Loucy (cell line): ENCODE measurements at regions not wholly inside any gene's neighbourhood (a gene's known extent, or its start where the extent isn't known, plus 50 kb on each side); places are given as distances from the start of the nearest gene placed in this dataset.

ENCODE experiments used
- H2AFZ ChIP-seq: fragments of 200-600 bp; sonication (generic); 2 replicates; pipeline ENCODE4 v1.6.0; 2016; ENCODE audit warnings: antibody characterized with exemption, mild to moderate bottlenecking, low read length, moderate library complexity
- H3F3A ChIP-seq: fragments of 200-600 bp; 2 replicates; pipeline ENCODE4 v1.6.0; 2016; ENCODE audit warnings: antibody characterized with exemption, low read depth, mild to moderate bottlenecking
- H3K27me3 ChIP-seq: fragments of 200-600 bp; sonication (generic); 2 replicates; pipeline ENCODE4 v1.6.1; 2014; ENCODE audit warnings: low read length, mild to moderate bottlenecking; ENCODE audit not compliant: insufficient read depth, poor library complexity, severe bottlenecking
- H3K36me3 ChIP-seq: fragments of 200-600 bp; sonication (generic); 2 replicates; pipeline ENCODE4 v1.6.1; 2016; ENCODE audit warnings: low read length; ENCODE audit not compliant: insufficient read depth
- H3K4me1 ChIP-seq: fragments of 200-600 bp; sonication (generic); 2 replicates; pipeline ENCODE4 v1.5.1; 2014; ENCODE audit warnings: low read length, mild to moderate bottlenecking; ENCODE audit not compliant: insufficient read depth, poor library complexity, severe bottlenecking
- H3K4me2 ChIP-seq: fragments of 200-600 bp; sonication (generic); 2 replicates; pipeline ENCODE4 v1.6.0; 2014; ENCODE audit warnings: antibody characterized with exemption, low read length, low read depth, mild to moderate bottlenecking; ENCODE audit not compliant: poor library complexity, severe bottlenecking
- H3K4me3 ChIP-seq: fragments of 200-600 bp; sonication (generic); 2 replicates; pipeline ENCODE4 v1.5.1; 2014; ENCODE audit warnings: low read length, mild to moderate bottlenecking, mixed read lengths; ENCODE audit not compliant: poor library complexity, severe bottlenecking
- H3K79me2 ChIP-seq: fragments of 200-600 bp; sonication (generic); 2 replicates; pipeline ENCODE4 v1.6.1; 2014; ENCODE audit warnings: low read length; ENCODE audit not compliant: insufficient read depth
- H3K9ac ChIP-seq: fragments of 200-600 bp; sonication (generic); 2 replicates; pipeline ENCODE4 v1.6.0; 2014; ENCODE audit warnings: mild to moderate bottlenecking, low read depth, low read length, moderate library complexity; ENCODE audit not compliant: poor library complexity, severe bottlenecking
- H3K9me2 ChIP-seq: fragments of 200-600 bp; sonication (generic); replicated peaks from 2 replicates; pipeline ENCODE4 v1.6.1; 2016; ENCODE audit warnings: low read depth, low read length, mixed read lengths
- H3K9me3 ChIP-seq: fragments of 200-600 bp; sonication (generic); 2 replicates; pipeline ENCODE4 v1.6.1; 2014; ENCODE audit warnings: mild to moderate bottlenecking, antibody characterized with exemption, low read length, low read depth; ENCODE audit not compliant: insufficient read depth
- H4K20me1 ChIP-seq: fragments of 200-600 bp; sonication (generic); 2 replicates; pipeline ENCODE4 v1.6.0; 2014; ENCODE audit warnings: antibody characterized with exemption, low read length, mild to moderate bottlenecking; ENCODE audit not compliant: insufficient read depth, poor library complexity, severe bottlenecking
- CTCF ChIP-seq: fragments of 200-600 bp; sonication (generic); conservative IDR thresholded peaks from 2 replicates; pipeline ENCODE4 v1.5.1; 2014; ENCODE audit warnings: mild to moderate bottlenecking, antibody characterized with exemption, low read length
- EZH2phosphoT487 ChIP-seq: fragments of 200-600 bp; IDR thresholded peaks from 2 replicates; pipeline ENCODE4 v1.6.1; 2018; ENCODE audit warnings: antibody characterized with exemption, mild to moderate bottlenecking, moderate library complexity, borderline replicate concordance

- TF ChIP-seq EZH2phosphoT487 (no peak), CTCF (no peak)
- Histone ChIP-seq H3F3A (no peaks in the 10 kb centered on the region), H3K36me3 (peaks cover 6% of the 10 kb centered on the region; the same call in 1 of the 2 replicates), H3K79me2 (no peaks in the 10 kb centered on the region), H3K4me3 (no peak overlapping the region), H3K4me1 (no peaks in the 10 kb centered on the region), H3K9ac (no peak overlapping the region), H3K27me3 (no peaks in the 10 kb centered on the region), H3K9me2 (no peaks in the 10 kb centered on the region), H4K20me1 (no peaks in the 10 kb centered on the region), H3K9me3 (no peaks in the 10 kb centered on the region), H3K4me2 (no peak overlapping the region), H2AFZ (no peak overlapping the region)
These were observed 110.9 kb upstream of the LYSMD4 start for GRCh38 chr15:99844150-99844549.

DNA sequence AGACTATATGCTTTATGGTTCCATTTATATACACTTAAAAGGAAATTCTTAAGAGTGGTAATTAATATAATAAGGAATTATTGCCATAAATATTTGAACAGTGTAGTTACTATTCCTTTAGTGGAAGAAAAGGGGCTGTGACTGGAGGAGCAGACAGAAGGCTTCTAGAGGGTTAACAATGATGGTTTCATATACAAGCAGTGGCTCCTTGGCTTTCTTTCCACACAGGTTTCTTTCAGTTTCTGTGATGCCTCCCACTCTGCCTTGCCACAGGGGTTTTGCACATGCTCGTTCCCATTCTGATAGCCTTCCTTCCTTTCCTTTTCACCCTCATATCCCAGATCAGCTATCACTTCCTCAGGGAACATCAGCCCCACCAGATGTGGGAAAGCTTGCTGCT, 108.8 kb upstream of the LYSMD4 start:
- H2AFZ ChIP-seq, result no peak overlapping the region
- H4K20me1 ChIP-seq, result no peaks in the 10 kb centered on the region
- H3F3A ChIP-seq, result no peaks in the 10 kb centered on the region
- H3K36me3 ChIP-seq, result peaks cover 14% of the 10 kb centered on the region; the same call in 1 of the 2 replicates
- H3K4me1 ChIP-seq, result no peaks in the 10 kb centered on the region
- no peaks in the 10 kb centered on the region for H3K27me3 ChIP-seq
- H3K9me2 ChIP-seq, result no peaks in the 10 kb centered on the region
- TF ChIP-seq EZH2phosphoT487 (no peak), CTCF (no peak)
- no peaks in the 10 kb centered on the region for H3K9me3 ChIP-seq
- H3K4me3 ChIP-seq, result no peak overlapping the region
- no peak overlapping the region for H3K9ac ChIP-seq
- H3K79me2 ChIP-seq, result no peaks in the 10 kb centered on the region
- no peak overlapping the region for H3K4me2 ChIP-seq

- H3K4me3 ChIP-seq, result no peak overlapping the region
- peaks cover 13% of the 10 kb centered on the region for H3K36me3 ChIP-seq
- TF ChIP-seq EZH2phosphoT487 (no peak), CTCF (no peak)
- no peaks in the 10 kb centered on the region for H3K79me2 ChIP-seq
- no peak overlapping the region for H3K4me2 ChIP-seq
- no peaks in the 10 kb centered on the region for H3K27me3 ChIP-seq
- no peaks in the 10 kb centered on the region for H3K9me2 ChIP-seq
- no peaks in the 10 kb centered on the region for H3F3A ChIP-seq
- no peaks in the 10 kb centered on the region for H3K4me1 ChIP-seq
- H3K9ac ChIP-seq, result no peak overlapping the region
- no peak overlapping the region for H2AFZ ChIP-seq
- no peaks in the 10 kb centered on the region for H3K9me3 ChIP-seq
- H4K20me1 ChIP-seq, result no peaks in the 10 kb centered on the region
These were observed 93.0 kb upstream of the LYSMD4 start for GRCh38 chr15:99826157-99826780.
